HepG2 (cell line): ENCODE measurements at regions not wholly inside any gene's neighbourhood (a gene's known extent, or its start where the extent isn't known, plus 50 kb on each side); places are given as distances from the start of the nearest gene placed in this dataset.
A peak's percentile ranks its signal among the peaks of the same experiment; 100 is the strongest.

ENCODE experiments used
- HNF4A ChIP-seq: sonication (generic); formaldehyde crosslinking; IDR thresholded peaks from 2 replicates; pipeline ENCODE4 v1.4.0; 2020; ENCODE audit warnings: missing genetic modification reagents
- KDM1A ChIP-seq: IDR thresholded peaks from 2 replicates; pipeline ENCODE4 v1.6.1; 2016; ENCODE audit warnings: missing compliant biosample characterization
- MLX ChIP-seq: IDR thresholded peaks from 2 replicates; pipeline ENCODE4 v1.6.1; 2016
- NCOA2 ChIP-seq: sonication (generic); formaldehyde crosslinking; IDR thresholded peaks from 2 replicates; pipeline ENCODE4 v1.8.0; 2022; ENCODE audit warnings: inconsistent platforms
- NFKBIZ ChIP-seq: IDR thresholded peaks from 2 replicates; pipeline ENCODE4 v1.6.1; 2018; ENCODE audit warnings: missing genetic modification reagents, missing compliant biosample characterization
- PITX1 ChIP-seq: sonication (generic); formaldehyde crosslinking; IDR thresholded peaks from 2 replicates; pipeline ENCODE4 v1.5.1; 2020; ENCODE audit warnings: mild to moderate bottlenecking, missing genetic modification reagents
- STAG1 ChIP-seq: sonication (generic); formaldehyde crosslinking; IDR thresholded peaks from 2 replicates; pipeline ENCODE4 v1.4.0; 2020; ENCODE audit warnings: missing genetic modification reagents
- TEAD3 ChIP-seq: optimal IDR thresholded peaks from 2 replicates; pipeline ENCODE3; 2016; ENCODE audit warnings: borderline replicate concordance
- YEATS4 ChIP-seq: sonication (generic); formaldehyde crosslinking; IDR thresholded peaks from 2 replicates; pipeline ENCODE4 v1.4.0; 2020; ENCODE audit warnings: missing genetic modification reagents, borderline replicate concordance
- ZNF124 ChIP-seq: sonication (generic); formaldehyde crosslinking; IDR thresholded peaks from 2 replicates; pipeline ENCODE4 v1.4.0; 2020; ENCODE audit warnings: missing genetic modification reagents
- ZNF230 ChIP-seq: sonication (generic); formaldehyde crosslinking; IDR thresholded peaks from 2 replicates; pipeline ENCODE4 v1.4.0; 2020; ENCODE audit warnings: mild to moderate bottlenecking, missing genetic modification reagents
- ZNF331 ChIP-seq: sonication (generic); formaldehyde crosslinking; IDR thresholded peaks from 2 replicates; pipeline ENCODE4 v1.4.0; 2020; ENCODE audit warnings: missing genetic modification reagents
- ZNF362 ChIP-seq: sonication (generic); formaldehyde crosslinking; IDR thresholded peaks from 2 replicates; pipeline ENCODE4 v1.4.0; 2020; ENCODE audit warnings: missing genetic modification reagents, mild to moderate bottlenecking, borderline replicate concordance
- ZNF430 ChIP-seq: sonication (generic); formaldehyde crosslinking; IDR thresholded peaks from 2 replicates; pipeline ENCODE4 v1.9.0; 2021; ENCODE audit warnings: mild to moderate bottlenecking, missing genetic modification reagents
- ZNF639 ChIP-seq: conservative IDR thresholded peaks from 2 replicates; pipeline ENCODE4 v1.6.1; 2018; ENCODE audit warnings: missing genetic modification reagents
- ZNF761 ChIP-seq: sonication (generic); formaldehyde crosslinking; conservative IDR thresholded peaks from 2 replicates; pipeline ENCODE4 v1.4.0; 2020; ENCODE audit warnings: mild to moderate bottlenecking, missing genetic modification reagents
- ZNF766 ChIP-seq: sonication (generic); formaldehyde crosslinking; IDR thresholded peaks from 2 replicates; pipeline ENCODE4 v1.5.0; 2020; ENCODE audit warnings: missing genetic modification reagents, borderline replicate concordance
- ZSCAN22 ChIP-seq: sonication (generic); formaldehyde crosslinking; IDR thresholded peaks from 2 replicates; pipeline ENCODE4 v1.4.0; 2020; ENCODE audit warnings: mild to moderate bottlenecking, missing genetic modification reagents
- TF ChIP-seq, protein P1 (sequence below): IDR thresholded peaks from 2 replicates; pipeline ENCODE4 v1.6.1; 2016; ENCODE audit warnings: low read depth, control low read depth
- TF ChIP-seq, protein P2 (sequence below): IDR thresholded peaks from 2 replicates; pipeline ENCODE4 v1.6.1; 2016; ENCODE audit warnings: control low read depth
- TF ChIP-seq, protein P3 (sequence below): sonication (generic); formaldehyde crosslinking; IDR thresholded peaks from 2 replicates; pipeline ENCODE4 v1.9.0; 2022; ENCODE audit warnings: low read depth, missing genetic modification reagents

DNA sequence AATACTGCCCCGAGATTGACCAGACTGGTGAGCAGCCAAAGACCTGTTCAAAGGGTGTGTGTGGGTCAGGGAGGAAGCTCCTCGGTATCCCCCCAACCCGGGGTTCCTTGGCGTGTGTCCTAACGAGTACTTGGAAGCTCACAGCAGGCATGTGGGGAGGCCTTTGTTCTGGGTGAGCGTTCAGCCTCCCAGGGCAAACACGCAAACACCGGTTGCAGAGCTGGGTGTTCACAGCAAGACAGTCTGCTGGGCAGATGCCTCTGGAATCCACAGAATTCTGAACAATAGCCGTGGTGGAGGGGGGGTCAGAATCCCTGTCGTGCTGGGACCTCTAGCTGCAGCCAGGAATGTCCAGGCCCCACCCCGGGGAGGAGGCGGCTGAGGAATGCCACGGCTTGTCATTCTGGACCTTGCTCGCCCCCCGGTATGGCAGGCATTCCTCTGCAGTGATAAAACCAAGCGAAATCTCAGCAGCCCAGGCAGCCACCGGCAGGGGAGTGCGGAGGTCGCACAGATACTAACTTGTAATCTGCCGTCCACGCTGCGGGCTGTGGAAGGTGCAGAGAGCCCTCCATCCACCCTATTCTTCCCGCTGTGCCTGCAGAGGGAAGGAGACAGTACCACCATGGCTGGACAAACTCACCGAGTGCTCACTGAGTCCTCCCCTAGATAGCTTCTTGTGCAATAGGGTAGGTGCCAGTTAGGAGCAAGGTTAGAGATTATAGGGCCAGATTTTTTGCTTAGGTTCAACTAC is 77.8 kb upstream of the METTL9 start (continued):
- TF ChIP-seq ZNF430 (peak; percentile 87; the same call in 1 of the 2 replicates), HNF4A (CRISPR knock-in tag) (peak; percentile 97), ZNF639 (peak; percentile 97), KDM1A (CRISPR knock-in tag) (peak; percentile 94; the same call in 1 of the 2 replicates), MLX (CRISPR knock-in tag) (peak; percentile 83), ZNF761 (CRISPR knock-in tag) (0 out of 2 replicates have a peak, but pooled peaks have one; percentile 43), STAG1 (CRISPR knock-in tag) (peak; percentile 37; the same call in 1 of the 2 replicates), NCOA2 (CRISPR knock-in tag) (peak; percentile 91), ZNF362 (peak; percentile 70; the same call in 1 of the 2 replicates), ZNF124 (peak; percentile 93), TEAD3 (peak; percentile 92), PITX1 (CRISPR knock-in tag) (peak; percentile 91), NFKBIZ (peak; percentile 95), ZNF331 (CRISPR knock-in tag) (peak; percentile 98), ZNF766 (CRISPR knock-in tag) (peak; percentile 40; the same call in 1 of the 2 replicates), YEATS4 (peak; percentile 75; the same call in 1 of the 2 replicates), ZNF230 (0 out of 2 replicates have a peak, but pooled peaks have one; percentile 79), ZSCAN22 (CRISPR knock-in tag) (peak; percentile 47; the same call in 1 of the 2 replicates)
- TF ChIP-seq, protein P1, sequence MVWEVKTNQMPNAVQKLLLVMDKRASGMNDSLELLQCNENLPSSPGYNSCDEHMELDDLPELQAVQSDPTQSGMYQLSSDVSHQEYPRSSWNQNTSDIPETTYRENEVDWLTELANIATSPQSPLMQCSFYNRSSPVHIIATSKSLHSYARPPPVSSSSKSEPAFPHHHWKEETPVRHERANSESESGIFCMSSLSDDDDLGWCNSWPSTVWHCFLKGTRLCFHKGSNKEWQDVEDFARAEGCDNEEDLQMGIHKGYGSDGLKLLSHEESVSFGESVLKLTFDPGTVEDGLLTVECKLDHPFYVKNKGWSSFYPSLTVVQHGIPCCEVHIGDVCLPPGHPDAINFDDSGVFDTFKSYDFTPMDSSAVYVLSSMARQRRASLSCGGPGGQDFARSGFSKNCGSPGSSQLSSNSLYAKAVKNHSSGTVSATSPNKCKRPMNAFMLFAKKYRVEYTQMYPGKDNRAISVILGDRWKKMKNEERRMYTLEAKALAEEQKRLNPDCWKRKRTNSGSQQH (CRISPR knock-in tag), result peak; percentile 79; the same call in 1 of the 2 replicates
- TF ChIP-seq, protein P2, sequence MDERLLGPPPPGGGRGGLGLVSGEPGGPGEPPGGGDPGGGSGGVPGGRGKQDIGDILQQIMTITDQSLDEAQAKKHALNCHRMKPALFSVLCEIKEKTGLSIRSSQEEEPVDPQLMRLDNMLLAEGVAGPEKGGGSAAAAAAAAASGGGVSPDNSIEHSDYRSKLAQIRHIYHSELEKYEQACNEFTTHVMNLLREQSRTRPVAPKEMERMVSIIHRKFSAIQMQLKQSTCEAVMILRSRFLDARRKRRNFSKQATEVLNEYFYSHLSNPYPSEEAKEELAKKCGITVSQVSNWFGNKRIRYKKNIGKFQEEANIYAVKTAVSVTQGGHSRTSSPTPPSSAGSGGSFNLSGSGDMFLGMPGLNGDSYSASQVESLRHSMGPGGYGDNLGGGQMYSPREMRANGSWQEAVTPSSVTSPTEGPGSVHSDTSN (CRISPR knock-in tag), result peak; percentile 67; the same call in 1 of the 2 replicates
- TF ChIP-seq, protein P3, sequence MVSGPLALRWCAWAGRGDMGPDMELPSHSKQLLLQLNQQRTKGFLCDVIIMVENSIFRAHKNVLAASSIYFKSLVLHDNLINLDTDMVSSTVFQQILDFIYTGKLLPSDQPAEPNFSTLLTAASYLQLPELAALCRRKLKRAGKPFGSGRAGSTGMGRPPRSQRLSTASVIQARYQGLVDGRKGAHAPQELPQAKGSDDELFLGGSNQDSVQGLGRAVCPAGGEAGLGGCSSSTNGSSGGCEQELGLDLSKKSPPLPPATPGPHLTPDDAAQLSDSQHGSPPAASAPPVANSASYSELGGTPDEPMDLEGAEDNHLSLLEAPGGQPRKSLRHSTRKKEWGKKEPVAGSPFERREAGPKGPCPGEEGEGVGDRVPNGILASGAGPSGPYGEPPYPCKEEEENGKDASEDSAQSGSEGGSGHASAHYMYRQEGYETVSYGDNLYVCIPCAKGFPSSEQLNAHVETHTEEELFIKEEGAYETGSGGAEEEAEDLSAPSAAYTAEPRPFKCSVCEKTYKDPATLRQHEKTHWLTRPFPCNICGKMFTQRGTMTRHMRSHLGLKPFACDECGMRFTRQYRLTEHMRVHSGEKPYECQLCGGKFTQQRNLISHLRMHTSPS, result peak; percentile 84
